ENCODE measurements at regions not wholly inside any gene's neighbourhood (a gene's known extent, or its start where the extent isn't known, plus 50 kb on each side); places are given as distances from the start of the nearest gene placed in this dataset.

- no peak overlapping the region for H3K27ac ChIP-seq (ENCODE audit: low read depth, low read length)
Observed at GRCh38 chr1:96964761-96965160, 243.2 kb downstream of the PTBP2 start.

GRCh38 chr1:96966536-96967138 is 245.1 kb downstream of the PTBP2 start:
- no peak overlapping the region for H3K9ac ChIP-seq (ENCODE audit: low read length)
- H3K4me1 ChIP-seq (ENCODE audit: insufficient read depth, low read length), result peaks cover 38% of the 10 kb centered on the region
- no peaks in the 10 kb centered on the region for H3K9me3 ChIP-seq (ENCODE audit: low read length)
- H3K27me3 ChIP-seq (ENCODE audit: control insufficient read depth in 1 of 2, insufficient read depth in 2 of 2, low read length in 2 of 2), result no peaks in the 10 kb centered on the region
- H3K27ac ChIP-seq (ENCODE audit: low read depth, low read length), result no peak overlapping the region
- H3K36me3 ChIP-seq (ENCODE audit: insufficient read depth, low read length), result no peaks in the 10 kb centered on the region
- no peak overlapping the region for H3K4me3 ChIP-seq (ENCODE audit: low read depth in 1 of 2, low read length in 2 of 2)

More at GRCh38 chr1:96964761-96965160, 243.2 kb downstream of the PTBP2 start:
- Histone ChIP-seq H3K9me3 (ENCODE audit: low read length) (no peaks in the 10 kb centered on the region), H3K4me3 (ENCODE audit: low read depth in 1 of 2, low read length in 2 of 2) (no peak overlapping the region), H3K9ac (ENCODE audit: low read length) (no peak overlapping the region), H3K27me3 (ENCODE audit: control insufficient read depth in 1 of 2, insufficient read depth in 2 of 2, low read length in 2 of 2) (no peaks in the 10 kb centered on the region), H3K36me3 (ENCODE audit: insufficient read depth, low read length) (no peaks in the 10 kb centered on the region), H3K4me1 (ENCODE audit: insufficient read depth, low read length) (peaks cover 36% of the 10 kb centered on the region)

GRCh38 chr1:96967311-96967710 is 245.7 kb downstream of the PTBP2 start:
- Histone ChIP-seq H3K9me3 (ENCODE audit: low read length) (no peaks in the 10 kb centered on the region), H3K27me3 (ENCODE audit: control insufficient read depth in 1 of 2, insufficient read depth in 2 of 2, low read length in 2 of 2) (no peaks in the 10 kb centered on the region), H3K9ac (ENCODE audit: low read length) (no peak overlapping the region), H3K4me3 (ENCODE audit: low read depth in 1 of 2, low read length in 2 of 2) (no peak overlapping the region), H3K4me1 (ENCODE audit: insufficient read depth, low read length) (peaks cover 34% of the 10 kb centered on the region), H3K36me3 (ENCODE audit: insufficient read depth, low read length) (no peaks in the 10 kb centered on the region), H3K27ac (ENCODE audit: low read depth, low read length) (no peak overlapping the region)

DNA sequence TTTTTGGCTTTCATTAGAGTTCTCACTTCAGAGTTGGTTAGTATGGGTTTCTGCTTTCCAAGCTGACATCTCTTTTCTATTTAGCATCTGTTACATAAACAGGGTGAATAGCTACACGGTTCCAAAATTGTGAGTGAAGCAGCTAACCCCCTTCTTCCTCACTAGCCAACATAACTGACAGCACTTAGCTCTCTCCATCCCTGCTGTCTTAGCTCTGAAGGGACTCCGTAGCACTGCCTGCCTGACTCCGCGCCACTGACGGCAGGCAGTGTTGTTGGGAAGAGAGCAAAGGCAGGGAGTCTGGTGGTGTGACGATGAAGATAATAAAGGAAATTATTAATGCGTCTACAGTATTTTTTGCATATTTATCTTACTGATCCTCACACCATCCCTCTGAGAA is 247.0 kb downstream of the PTBP2 start:
- Histone ChIP-seq H3K4me1 (ENCODE audit: insufficient read depth, low read length) (peaks cover 22% of the 10 kb centered on the region), H3K36me3 (ENCODE audit: insufficient read depth, low read length) (no peaks in the 10 kb centered on the region), H3K27ac (ENCODE audit: low read depth, low read length) (peak overlapping the region; percentile 56), H3K9me3 (ENCODE audit: low read length) (no peaks in the 10 kb centered on the region), H3K9ac (ENCODE audit: low read length) (no peak overlapping the region), H3K27me3 (ENCODE audit: control insufficient read depth in 1 of 2, insufficient read depth in 2 of 2, low read length in 2 of 2) (no peaks in the 10 kb centered on the region), H3K4me3 (ENCODE audit: low read depth in 1 of 2, low read length in 2 of 2) (peak overlapping the region in 1 of 2 donors; percentile 6)

DNA sequence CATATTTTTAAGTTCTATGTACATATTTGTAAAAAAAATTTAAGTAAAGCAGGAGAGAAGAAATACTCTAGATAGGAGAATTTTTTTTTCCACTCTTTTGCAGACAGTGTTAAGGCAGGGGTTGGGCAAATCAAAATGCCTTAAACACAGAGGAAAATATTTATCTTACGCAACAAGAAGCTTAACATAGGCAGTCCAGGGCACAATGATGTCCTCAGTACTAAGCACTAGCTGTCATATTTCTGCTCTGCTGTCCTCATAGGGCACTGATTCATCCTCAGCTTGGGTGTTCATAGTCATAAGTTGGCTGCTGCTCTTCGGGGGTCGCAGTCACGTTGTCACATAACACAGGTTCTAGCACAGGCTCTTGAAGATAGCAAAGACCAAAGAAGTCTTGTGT is 247.4 kb downstream of the PTBP2 start:
- no peak overlapping the region for H3K9ac ChIP-seq (ENCODE audit: low read length)
- no peaks in the 10 kb centered on the region for H3K9me3 ChIP-seq (ENCODE audit: low read length)
- H3K27me3 ChIP-seq (ENCODE audit: control insufficient read depth in 1 of 2, insufficient read depth in 2 of 2, low read length in 2 of 2), result no peaks in the 10 kb centered on the region
- no peaks in the 10 kb centered on the region for H3K36me3 ChIP-seq (ENCODE audit: insufficient read depth, low read length)
- H3K4me1 ChIP-seq (ENCODE audit: insufficient read depth, low read length), result peaks cover 18% of the 10 kb centered on the region
- H3K4me3 ChIP-seq (ENCODE audit: low read depth in 1 of 2, low read length in 2 of 2), result no peak overlapping the region
- H3K27ac ChIP-seq (ENCODE audit: low read depth, low read length), result peak overlapping the region; percentile 32

- Histone ChIP-seq H3K9me3 (ENCODE audit: low read length) (no peaks in the 10 kb centered on the region), H3K27me3 (ENCODE audit: control insufficient read depth in 1 of 2, insufficient read depth in 2 of 2, low read length in 2 of 2) (no peaks in the 10 kb centered on the region), H3K4me1 (ENCODE audit: insufficient read depth, low read length) (peaks cover 17% of the 10 kb centered on the region), H3K27ac (ENCODE audit: low read depth, low read length) (peak overlapping the region; percentile 35), H3K9ac (ENCODE audit: low read length) (no peak overlapping the region), H3K36me3 (ENCODE audit: insufficient read depth, low read length) (no peaks in the 10 kb centered on the region), H3K4me3 (ENCODE audit: low read depth in 1 of 2, low read length in 2 of 2) (no peak overlapping the region)
Observed at GRCh38 chr1:96969656-96970163, 248.1 kb downstream of the PTBP2 start.

DNA sequence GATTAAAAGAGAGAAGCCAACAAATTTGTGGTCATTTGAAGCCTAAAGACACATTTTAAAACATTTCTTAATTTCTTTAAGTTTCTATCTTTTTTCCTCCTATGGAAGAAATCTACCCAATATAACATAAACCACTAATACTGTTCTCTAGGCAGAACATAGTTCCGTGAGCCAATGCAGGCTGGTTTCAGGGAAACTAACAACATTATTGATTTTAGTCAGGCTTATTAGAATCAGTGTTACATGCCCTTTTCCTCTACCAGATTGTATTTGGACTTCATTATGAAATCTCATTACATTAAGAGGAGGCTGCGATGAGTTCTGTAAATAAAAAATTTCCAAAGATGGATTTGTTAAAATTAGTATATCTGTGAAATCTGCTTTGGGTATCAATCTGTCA is 249.9 kb downstream of the PTBP2 start:
- Histone ChIP-seq H3K36me3 (ENCODE audit: insufficient read depth, low read length) (no peaks in the 10 kb centered on the region), H3K4me3 (ENCODE audit: low read depth in 1 of 2, low read length in 2 of 2) (no peak overlapping the region), H3K4me1 (ENCODE audit: insufficient read depth, low read length) (peaks cover 17% of the 10 kb centered on the region), H3K27me3 (ENCODE audit: control insufficient read depth in 1 of 2, insufficient read depth in 2 of 2, low read length in 2 of 2) (no peaks in the 10 kb centered on the region), H3K27ac (ENCODE audit: low read depth, low read length) (no peak overlapping the region), H3K9me3 (ENCODE audit: low read length) (no peaks in the 10 kb centered on the region), H3K9ac (ENCODE audit: low read length) (no peak overlapping the region)

DNA sequence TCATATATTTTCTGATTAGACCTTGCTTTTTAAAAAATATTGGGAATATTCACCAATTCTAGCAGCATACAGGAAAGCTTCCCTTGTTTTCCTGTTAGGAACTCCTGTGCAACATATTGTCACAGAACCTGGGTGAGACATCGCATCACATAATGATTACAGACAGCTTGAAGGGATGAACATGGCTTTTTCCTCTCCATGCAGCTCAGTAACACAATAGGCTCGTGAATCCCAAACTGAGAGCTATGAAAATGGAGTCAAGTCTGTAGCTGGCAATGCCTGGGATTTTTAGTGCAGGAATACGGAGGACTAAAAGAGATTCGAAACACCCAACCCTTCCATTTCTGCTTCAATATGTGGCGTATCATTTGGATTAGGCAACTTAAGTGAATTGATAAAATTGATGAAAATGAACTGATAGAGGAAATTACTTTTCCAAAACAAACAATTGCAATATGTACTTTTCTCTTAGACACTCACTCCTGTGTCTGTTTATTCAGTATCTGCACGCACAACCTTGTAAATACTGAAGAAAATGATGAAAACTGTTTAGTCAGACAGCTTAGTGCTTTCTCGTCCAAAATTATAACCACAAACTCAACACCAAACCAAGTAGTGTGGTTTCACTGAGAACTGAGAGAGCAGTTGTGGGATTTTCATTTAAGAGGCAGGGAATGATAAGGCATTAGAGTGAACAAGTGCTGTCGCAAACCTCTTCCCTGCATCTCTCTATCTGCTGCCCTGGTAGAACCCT is 250.4 kb downstream of the PTBP2 start:
- Histone ChIP-seq H3K4me3 (ENCODE audit: low read depth in 1 of 2, low read length in 2 of 2) (no peak overlapping the region), H3K9ac (ENCODE audit: low read length) (no peak overlapping the region), H3K9me3 (ENCODE audit: low read length) (no peaks in the 10 kb centered on the region), H3K27ac (ENCODE audit: low read depth, low read length) (no peak overlapping the region), H3K27me3 (ENCODE audit: control insufficient read depth in 1 of 2, insufficient read depth in 2 of 2, low read length in 2 of 2) (no peaks in the 10 kb centered on the region), H3K36me3 (ENCODE audit: insufficient read depth, low read length) (no peaks in the 10 kb centered on the region), H3K4me1 (ENCODE audit: insufficient read depth, low read length) (peaks cover 17% of the 10 kb centered on the region)

DNA sequence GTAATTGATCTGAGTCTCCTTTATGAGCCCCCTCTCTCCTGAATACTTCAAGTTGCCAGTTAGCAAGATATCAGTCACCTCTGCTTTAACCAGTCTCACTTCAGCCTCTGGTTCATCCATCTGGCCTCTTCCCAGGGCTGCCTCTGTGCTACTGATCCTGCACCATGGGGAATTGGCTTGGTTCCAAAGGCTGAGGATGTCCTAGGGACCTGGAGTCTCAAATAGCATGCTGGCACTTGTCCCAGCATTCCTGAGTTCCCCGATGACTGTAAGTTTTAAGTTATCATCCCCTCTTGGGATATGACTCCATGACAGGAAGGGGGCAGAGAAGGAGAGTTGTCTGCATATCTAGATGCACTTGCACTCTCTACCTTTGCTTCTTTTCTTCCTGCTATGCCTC is 252.0 kb downstream of the PTBP2 start:
- no peak overlapping the region for H3K4me3 ChIP-seq (ENCODE audit: low read depth in 1 of 2, low read length in 2 of 2)
- peaks cover 12% of the 10 kb centered on the region for H3K4me1 ChIP-seq (ENCODE audit: insufficient read depth, low read length)
- H3K36me3 ChIP-seq (ENCODE audit: insufficient read depth, low read length), result no peaks in the 10 kb centered on the region
- H3K27me3 ChIP-seq (ENCODE audit: control insufficient read depth in 1 of 2, insufficient read depth in 2 of 2, low read length in 2 of 2), result no peaks in the 10 kb centered on the region
- H3K9ac ChIP-seq (ENCODE audit: low read length), result no peak overlapping the region
- no peak overlapping the region for H3K27ac ChIP-seq (ENCODE audit: low read depth, low read length)
- H3K9me3 ChIP-seq (ENCODE audit: low read length), result no peaks in the 10 kb centered on the region

- no peak overlapping the region for H3K4me3 ChIP-seq (ENCODE audit: low read depth in 1 of 2, low read length in 2 of 2)
- no peaks in the 10 kb centered on the region for H3K36me3 ChIP-seq (ENCODE audit: insufficient read depth, low read length)
- H3K9me3 ChIP-seq (ENCODE audit: low read length), result no peaks in the 10 kb centered on the region
- no peak overlapping the region for H3K27ac ChIP-seq (ENCODE audit: low read depth, low read length)
- H3K27me3 ChIP-seq (ENCODE audit: control insufficient read depth in 1 of 2, insufficient read depth in 2 of 2, low read length in 2 of 2), result no peaks in the 10 kb centered on the region
- H3K9ac ChIP-seq (ENCODE audit: low read length), result no peak overlapping the region
- H3K4me1 ChIP-seq (ENCODE audit: insufficient read depth, low read length), result no peaks in the 10 kb centered on the region
Observed at GRCh38 chr1:96978444-96978843, 256.9 kb downstream of the PTBP2 start.

DNA sequence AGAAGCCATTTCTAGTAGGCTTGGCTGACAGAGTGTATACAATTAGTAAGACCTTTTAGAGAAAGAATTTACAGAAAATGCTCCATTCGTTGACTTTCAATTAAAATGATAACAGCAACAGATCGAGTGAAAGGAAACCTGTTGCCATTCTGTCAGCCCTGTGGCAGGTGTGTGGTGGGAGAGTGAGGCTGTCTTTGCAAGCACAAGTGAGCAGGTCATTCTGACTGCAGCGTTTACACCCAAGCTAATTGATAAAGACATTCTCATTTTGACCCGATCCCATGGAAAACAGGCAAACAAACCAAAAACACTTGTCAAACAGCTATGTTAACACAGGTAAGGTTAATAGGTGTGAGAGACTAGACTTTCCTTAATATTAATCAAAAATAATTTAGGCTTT is 257.3 kb downstream of the PTBP2 start:
- H3K4me1 ChIP-seq (ENCODE audit: insufficient read depth, low read length), result no peaks in the 10 kb centered on the region
- no peak overlapping the region for H3K27ac ChIP-seq (ENCODE audit: low read depth, low read length)
- no peaks in the 10 kb centered on the region for H3K9me3 ChIP-seq (ENCODE audit: low read length)
- H3K36me3 ChIP-seq (ENCODE audit: insufficient read depth, low read length), result no peaks in the 10 kb centered on the region
- no peaks in the 10 kb centered on the region for H3K27me3 ChIP-seq (ENCODE audit: control insufficient read depth in 1 of 2, insufficient read depth in 2 of 2, low read length in 2 of 2)
- H3K9ac ChIP-seq (ENCODE audit: low read length), result no peak overlapping the region
- no peak overlapping the region for H3K4me3 ChIP-seq (ENCODE audit: low read depth in 1 of 2, low read length in 2 of 2)
